GM18870 (cell line): ENCODE measurements at regions not wholly inside any gene's neighbourhood (a gene's known extent, or its start where the extent isn't known, plus 50 kb on each side); places are given as distances from the start of the nearest gene placed in this dataset.

Experiments used
- ATAC-seq: cut with Tn5 transposase; IDR thresholded peaks from one replicate; pipeline ENCODE4 v1.9.1; 2021; ENCODE audit warnings: moderate library complexity; ENCODE audit not compliant: unreplicated experiment

- no peak for ATAC-seq
Observed at GRCh38 chr5:43941806-43942205, 338.8 kb downstream of the NNT start.

GRCh38 chr5:43940562-43940961, 337.6 kb downstream of the NNT start:
- ATAC-seq, result no peak

GRCh38 chr5:43926923-43927322, 323.9 kb downstream of the NNT start:
- no peak for ATAC-seq

- ATAC-seq, result no peak
Observed at GRCh38 chr5:43920422-43920821, 317.4 kb downstream of the NNT start.

DNA sequence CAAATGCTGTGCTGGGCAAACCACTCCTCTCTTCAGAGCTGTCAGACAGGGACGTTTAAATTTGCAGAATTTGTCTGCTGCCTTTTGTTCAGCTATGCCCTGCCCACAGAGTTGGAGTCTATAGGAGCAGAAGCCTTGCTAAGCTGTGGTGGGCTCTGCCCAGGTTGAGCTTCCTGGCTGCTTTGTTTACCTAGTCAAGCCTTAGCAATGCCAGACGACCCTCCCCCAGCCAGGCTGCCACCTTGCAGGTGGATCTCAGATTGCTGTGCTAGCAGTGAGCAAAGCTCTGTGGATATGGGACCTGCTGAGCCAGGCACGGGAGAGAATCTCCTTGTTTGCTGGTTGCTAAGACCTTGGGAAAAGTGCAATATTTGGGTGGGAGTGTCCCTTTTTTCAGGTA, 314.9 kb downstream of the NNT start:
- no peak for ATAC-seq

GRCh38 chr5:43903129-43903528, 300.1 kb downstream of the NNT start:
- no peak for ATAC-seq

DNA sequence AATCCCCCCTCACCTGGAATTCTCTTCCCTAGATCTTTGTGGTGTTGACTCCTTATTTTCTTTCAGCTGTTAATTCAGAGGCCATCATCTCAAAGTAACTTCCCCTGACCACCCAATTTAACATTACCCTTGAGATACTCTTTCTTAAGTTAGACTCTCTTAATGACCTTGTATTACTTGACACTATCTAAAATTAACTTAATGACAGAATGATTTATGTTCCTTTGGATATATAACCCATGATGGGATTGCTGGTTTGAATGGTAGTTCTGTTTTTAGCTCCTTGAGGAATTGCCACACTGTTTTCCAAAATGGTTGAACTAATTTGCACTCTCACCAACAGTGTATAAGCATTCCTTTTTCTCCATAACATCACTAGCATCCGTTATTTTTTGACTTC, 298.0 kb downstream of the NNT start:
- ATAC-seq, result no peak

- no peak for ATAC-seq
Observed at GRCh38 chr5:43895876-43896275, 292.9 kb downstream of the NNT start.

DNA sequence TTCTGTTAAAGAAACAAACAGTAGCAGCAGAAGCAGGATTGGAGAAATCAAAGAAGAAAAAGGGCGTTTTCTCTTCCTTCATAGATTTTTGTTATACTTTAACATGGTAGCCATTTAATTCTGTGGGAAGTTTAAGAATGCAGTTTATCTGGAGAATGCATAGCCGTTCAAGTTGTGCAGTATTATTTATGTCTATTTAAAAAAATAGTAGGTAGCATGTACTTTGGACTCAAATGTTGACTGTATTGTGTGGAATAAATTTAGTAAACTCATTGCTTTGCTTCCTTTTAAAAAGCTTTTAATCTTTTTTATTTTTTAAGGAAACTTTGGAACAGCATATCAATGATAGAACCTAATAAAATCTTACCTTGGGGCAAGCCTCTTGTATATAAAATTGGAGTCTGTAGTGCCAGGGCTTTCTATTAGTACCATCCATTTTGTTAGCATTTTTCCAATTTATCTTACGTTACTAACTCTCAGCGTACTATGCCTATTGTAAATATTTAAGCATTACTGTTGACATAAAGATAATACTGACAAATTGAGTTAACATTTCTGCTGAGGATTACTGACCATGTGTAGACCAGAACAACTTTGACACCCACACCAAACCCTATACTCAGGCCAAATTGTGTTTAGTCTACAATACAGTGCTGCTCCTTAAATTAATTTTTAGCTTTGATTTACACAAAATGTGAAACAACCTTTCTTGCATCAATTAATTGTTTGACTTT, 291.1 kb downstream of the NNT start:
- ATAC-seq, result no peak

- ATAC-seq, result no peak
Observed at GRCh38 chr5:43891112-43891511, 288.1 kb downstream of the NNT start.

DNA sequence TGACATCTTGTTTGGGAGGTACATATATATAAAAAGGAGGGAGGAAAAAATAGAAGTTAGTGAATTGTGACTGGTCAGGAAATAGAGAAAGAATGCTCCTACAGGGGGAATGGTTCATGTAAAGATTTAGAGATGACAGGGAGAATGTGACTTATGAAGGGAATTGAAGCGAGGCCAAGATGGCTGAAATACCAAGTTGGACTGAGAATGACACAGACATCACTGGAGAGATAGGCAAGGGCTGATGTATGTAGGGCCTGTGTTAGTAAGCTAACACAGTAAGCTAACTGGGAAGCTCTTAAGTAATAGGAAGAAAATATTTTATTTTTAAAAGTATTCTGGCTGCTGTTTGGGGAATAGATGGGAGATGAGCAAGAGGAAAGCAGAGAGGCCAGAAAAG, 286.3 kb downstream of the NNT start:
- no peak for ATAC-seq

GRCh38 chr5:43875741-43876140, 272.8 kb downstream of the NNT start:
- ATAC-seq, result no peak

DNA sequence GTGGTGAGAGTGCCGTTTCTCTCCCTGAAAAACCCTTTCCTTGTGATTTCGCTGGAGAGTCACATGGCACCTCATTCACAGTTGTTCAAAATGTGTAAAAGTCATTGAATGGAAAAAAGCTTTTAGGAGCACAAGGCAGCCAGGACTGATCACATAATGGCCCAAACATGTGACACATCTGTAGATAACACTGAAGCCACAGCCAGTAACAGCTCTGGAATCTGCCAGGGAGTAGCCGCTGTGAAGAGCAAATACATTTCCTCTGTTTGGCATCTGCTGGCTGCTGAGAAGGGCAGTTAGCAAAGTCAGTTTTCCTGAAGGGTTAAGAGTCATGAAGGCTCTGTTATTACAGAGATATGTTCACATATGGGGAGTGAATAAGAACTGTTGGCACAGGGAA, 271.8 kb downstream of the NNT start:
- ATAC-seq, result no peak

- no peak for ATAC-seq
Observed at GRCh38 chr5:43873791-43874190, 270.8 kb downstream of the NNT start.

DNA sequence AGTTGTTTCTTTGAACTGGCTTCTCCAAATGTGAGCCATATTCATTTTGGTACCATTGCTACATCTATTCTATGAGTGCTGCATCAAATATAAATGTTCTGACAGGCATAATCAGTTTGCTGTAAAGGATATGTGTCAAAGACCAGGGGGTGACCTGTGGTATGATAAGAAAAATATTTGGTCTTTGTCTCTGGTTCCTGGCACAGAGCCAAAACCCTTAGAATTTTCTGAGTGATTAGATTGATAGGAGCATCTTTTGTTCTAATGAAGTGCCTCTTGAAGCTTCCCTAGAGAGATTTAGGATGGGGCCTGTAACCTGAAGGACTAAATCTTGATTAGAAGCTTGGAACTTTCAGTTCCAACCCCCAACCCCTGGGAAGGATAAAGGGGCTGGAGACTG, 256.3 kb downstream of the NNT start:
- ATAC-seq, result no peak

DNA sequence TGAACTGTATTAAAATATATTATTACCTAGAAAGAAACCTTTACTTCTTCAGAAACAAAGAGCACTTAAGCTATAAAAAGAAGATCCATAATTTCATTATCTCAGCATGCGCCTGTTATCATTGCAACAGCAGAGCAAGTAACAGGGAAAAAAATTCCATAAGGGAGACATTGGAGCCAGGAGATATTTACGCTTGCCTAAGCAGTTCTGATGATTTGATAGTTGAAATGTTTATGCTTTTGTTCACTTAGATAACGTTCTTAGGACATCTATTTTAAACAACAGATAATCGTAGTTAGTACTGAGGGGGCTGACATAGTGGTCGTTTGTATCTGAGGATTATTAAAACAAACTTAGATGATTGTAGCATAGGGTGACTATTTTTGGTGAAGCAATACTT, 252.5 kb downstream of the NNT start:
- no peak for ATAC-seq

DNA sequence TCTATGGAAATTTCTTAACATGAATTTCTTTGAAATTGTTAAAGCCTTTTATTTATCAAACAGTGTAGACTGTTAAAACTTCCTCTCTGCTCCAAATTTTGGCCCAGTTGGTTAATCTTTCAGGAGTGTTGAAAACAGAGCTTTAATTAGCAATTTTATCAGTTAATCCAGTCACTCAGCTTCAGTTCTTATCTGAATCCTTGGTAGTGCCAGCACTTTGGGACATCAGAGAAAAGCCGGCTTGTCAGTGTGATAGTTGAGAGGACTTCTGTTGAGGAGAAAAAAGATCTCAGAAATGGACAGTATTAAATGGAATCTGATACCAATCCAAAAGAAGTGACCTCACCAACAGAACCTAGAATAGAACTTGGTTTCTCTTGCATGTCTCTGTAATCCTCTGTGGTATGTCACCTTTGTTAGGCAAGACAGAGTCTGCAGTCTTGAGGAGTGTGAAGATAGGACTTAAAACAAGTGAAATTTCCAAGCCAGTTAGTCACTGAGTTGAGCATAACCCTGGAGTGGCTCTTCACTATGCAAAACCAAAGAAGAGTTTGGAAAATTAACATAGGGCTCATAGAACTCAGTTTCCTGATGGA, 251.8 kb downstream of the NNT start:
- no peak for ATAC-seq

GRCh38 chr5:43852279-43852678, 249.3 kb downstream of the NNT start:
- no peak for ATAC-seq

- no peak for ATAC-seq
Observed at GRCh38 chr5:43851741-43852140, 248.8 kb downstream of the NNT start.

- ATAC-seq, result no peak
Observed at GRCh38 chr5:43840424-43841125, 237.6 kb downstream of the NNT start.

GRCh38 chr5:43839218-43839617, 236.2 kb downstream of the NNT start:
- ATAC-seq, result no peak

GRCh38 chr5:43837996-43838395, 235.0 kb downstream of the NNT start:
- ATAC-seq, result no peak
